WTC11 (cell line): ENCODE measurements at regions not wholly inside any gene's neighbourhood (a gene's known extent, or its start where the extent isn't known, plus 50 kb on each side); places are given as distances from the start of the nearest gene placed in this dataset.

Experiments used
- ATAC-seq: fragments of 200-7000 bp; cut with Tn5 transposase; 2 replicates; pipeline ENCODE4 v1.10.0; 2021; ENCODE audit warnings: mild to moderate bottlenecking, moderate library complexity
- CTCF ChIA-PET: fragments of 300-600 bp; sonication (Branson Sonifier 250); formaldehyde crosslinking; loops from one replicate; lab custom pipeline; 2021; ENCODE audit warnings: antibody characterized with exemption; lab: Charles Lee
- POLR2A ChIA-PET: fragments of 350-600 bp; sonication (Branson Sonifier 250); formaldehyde crosslinking; loops from one replicate; lab custom pipeline; 2021; ENCODE audit warnings: antibody characterized with exemption; lab: Charles Lee
- DNase-seq: peaks from one replicate; pipeline ENCODE4 v3.0.0; 2021; ENCODE audit warnings: low spot score
- H3K27ac Mint-ChIP-seq: 2 replicates; pipeline ENCODE4 v1.8.0; 2021; ENCODE audit warnings: mixed read lengths
- H3K27me3 Mint-ChIP-seq: 2 replicates; pipeline ENCODE4 v1.8.0; 2021; ENCODE audit warnings: low read depth, mild to moderate bottlenecking, moderate library complexity, mixed read lengths
- H3K36me3 Mint-ChIP-seq: 2 replicates; pipeline ENCODE4 v1.8.0; 2021; ENCODE audit warnings: mixed read lengths
- H3K4me1 Mint-ChIP-seq: 2 replicates; pipeline ENCODE4 v1.8.0; 2022; ENCODE audit warnings: mixed read lengths
- H3K4me3 Mint-ChIP-seq: 2 replicates; pipeline ENCODE4 v1.8.0; 2021; ENCODE audit warnings: mild to moderate bottlenecking, moderate library complexity, mixed read lengths
- H3K9me3 Mint-ChIP-seq: 2 replicates; pipeline ENCODE4 v1.8.0; 2021; ENCODE audit warnings: mixed read lengths
- ARID4B ChIP-seq: sonication (generic); formaldehyde crosslinking; IDR thresholded peaks from 2 replicates; pipeline ENCODE4 v1.8.0; 2023; ENCODE audit warnings: missing genetic modification reagents, mild to moderate bottlenecking, borderline replicate concordance
- ATF2 ChIP-seq: sonication (generic); formaldehyde crosslinking; IDR thresholded peaks from 2 replicates; pipeline ENCODE4 v1.8.1; 2022; ENCODE audit warnings: low read depth, missing genetic modification reagents, borderline replicate concordance
- ATF3 ChIP-seq: sonication (generic); formaldehyde crosslinking; conservative IDR thresholded peaks from 2 replicates; pipeline ENCODE4 v1.8.1; 2022; ENCODE audit warnings: mild to moderate bottlenecking, missing genetic modification reagents
- ATF6 ChIP-seq: sonication (generic); formaldehyde crosslinking; IDR thresholded peaks from 2 replicates; pipeline ENCODE4 v1.8.1; 2023; ENCODE audit warnings: mild to moderate bottlenecking, missing genetic modification reagents
- GRHL2 ChIP-seq: fragments of 250-450 bp; sonication (Bioruptor Pico); IDR thresholded peaks from 2 replicates; pipeline ENCODE4 v1.8.0; 2022; ENCODE audit warnings: mild to moderate bottlenecking, moderate library complexity; ENCODE audit not compliant: insufficient replicate concordance, severe bottlenecking
- KAT7 ChIP-seq: sonication (generic); formaldehyde crosslinking; IDR thresholded peaks from 2 replicates; pipeline ENCODE4 v1.8.1; 2023; ENCODE audit warnings: missing genetic modification reagents, mild to moderate bottlenecking, borderline replicate concordance
- RELA ChIP-seq: sonication (generic); formaldehyde crosslinking; IDR thresholded peaks from 2 replicates; pipeline ENCODE4 v1.8.1; 2022; ENCODE audit warnings: missing genetic modification reagents, mild to moderate bottlenecking, borderline replicate concordance
- RORB ChIP-seq: fragments of 250-450 bp; sonication (Bioruptor Pico); IDR thresholded peaks from 2 replicates; pipeline ENCODE4 v1.9.0; 2021; ENCODE audit warnings: mild to moderate bottlenecking
- STAT6 ChIP-seq: sonication (generic); formaldehyde crosslinking; conservative IDR thresholded peaks from 2 replicates; pipeline ENCODE4 v1.8.1; 2023; ENCODE audit warnings: mild to moderate bottlenecking, low read depth, missing genetic modification reagents, moderate library complexity
- ZNF425 ChIP-seq: fragments of 250-450 bp; sonication (Bioruptor Pico); conservative IDR thresholded peaks from 2 replicates; pipeline ENCODE4 v1.9.0; 2021; ENCODE audit warnings: mild to moderate bottlenecking
- ZNF671 ChIP-seq: fragments of 250-450 bp; sonication (Bioruptor Pico); IDR thresholded peaks from 2 replicates; pipeline ENCODE4 v1.8.0; 2021; ENCODE audit warnings: mild to moderate bottlenecking

GRCh38 chr16:55380485-55380884 is 56.5 kb downstream of the IRX6 start:
- no peak for TF ChIP-seq KAT7
- TF ChIP-seq RELA (CRISPR knock-in tag): no peak
- no peak for TF ChIP-seq GRHL2 (CRISPR knock-in tag)
- TF ChIP-seq RORB (CRISPR knock-in tag): no peak
- TF ChIP-seq ATF3 (CRISPR knock-in tag): no peak
- TF ChIP-seq ATF2 (CRISPR knock-in tag): no peak
- no peak for TF ChIP-seq ZNF671 (CRISPR knock-in tag)
- TF ChIP-seq ARID4B (CRISPR knock-in tag): no peak
- TF ChIP-seq ATF6 (CRISPR knock-in tag): no peak
- no peak for TF ChIP-seq ZNF425 (CRISPR knock-in tag)
- TF ChIP-seq STAT6 (CRISPR knock-in tag): no peak
- TF ChIP-seq, all 79 proteins: peak for 0
- no peak overlapping the region for H3K27ac Mint-ChIP-seq
- no peaks in the 10 kb centered on the region for H3K27me3 Mint-ChIP-seq
- ATAC-seq: no peak
- no peak overlapping the region for H3K4me3 Mint-ChIP-seq
- ChIA-PET CTCF (interaction anchor here (1.2 kb wide), 1 partner anchor 9 kb away, joined by 4 read pairs; no protein-coding TSS in a partner anchor), POLR2A (no interaction called here)
- no peaks in the 10 kb centered on the region for H3K9me3 Mint-ChIP-seq
- DNase-seq: no peak
- H3K36me3 Mint-ChIP-seq: no peaks in the 10 kb centered on the region
- H3K4me1 Mint-ChIP-seq: peaks cover 7% of the 10 kb centered on the region
